Neural cell (in vitro differentiated cells): ENCODE measurements at regions not wholly inside any gene's neighbourhood (a gene's known extent, or its start where the extent isn't known, plus 50 kb on each side); places are given as distances from the start of the nearest gene placed in this dataset.

Experiments
- H2AFZ ChIP-seq: fragments of 200-600, 300-800 bp; sonication (generic), shearing (Covaris generic); 2 replicates; pipeline ENCODE4 v1.6.0; 2014; ENCODE audit warnings: low read depth, mild to moderate bottlenecking, antibody characterized with exemption, low read length, moderate library complexity
- H3F3A ChIP-seq: fragments of 200-600 bp; shearing (Covaris generic); 2 replicates; pipeline ENCODE4 v1.6.1; 2016; ENCODE audit warnings: mild to moderate bottlenecking, moderate library complexity, mixed read lengths, antibody characterized with exemption, low read length; ENCODE audit not compliant: insufficient read depth, poor library complexity, severe bottlenecking
- H3K27ac ChIP-seq: fragments of 200-600, 300-800 bp; sonication (generic), shearing (Covaris generic); 2 replicates; pipeline ENCODE4 v1.5.1; 2014; ENCODE audit warnings: mild to moderate bottlenecking, low read length, moderate library complexity
- H3K27me3 ChIP-seq: fragments of 300-800, 200-600 bp; sonication (generic), shearing (Covaris generic); 2 replicates; pipeline ENCODE4 v1.6.0; 2014; ENCODE audit warnings: mild to moderate bottlenecking, low read depth, low read length, moderate library complexity; ENCODE audit not compliant: insufficient read depth
- H3K36me3 ChIP-seq: fragments of 300-800, 200-600 bp; sonication (generic), shearing (Covaris generic); 2 replicates; pipeline ENCODE4 v1.5.1; 2014; ENCODE audit warnings: mild to moderate bottlenecking, antibody characterized with exemption, low read length, moderate library complexity; ENCODE audit not compliant: insufficient read depth
- H3K4me2 ChIP-seq: fragments of 300-800, 200-600 bp; sonication (generic), shearing (Covaris generic); 2 replicates; pipeline ENCODE4 v1.6.0; 2014; ENCODE audit warnings: mild to moderate bottlenecking, low read length
- H3K4me3 ChIP-seq: fragments of 300-800, 200-600 bp; sonication (generic), shearing (Covaris generic); 2 replicates; pipeline ENCODE4 v1.5.1; 2014; ENCODE audit warnings: mild to moderate bottlenecking, low read length, moderate library complexity
- H3K79me2 ChIP-seq: fragments of 200-600 bp; shearing (Covaris generic); replicated peaks from 2 replicates; pipeline ENCODE4 v1.6.0; 2014; ENCODE audit warnings: mild to moderate bottlenecking, low read length, moderate library complexity; ENCODE audit not compliant: insufficient read depth
- H3K9ac ChIP-seq: fragments of 300-800, 200-600 bp; sonication (generic), shearing (Covaris generic); 2 replicates; pipeline ENCODE4 v1.6.1; 2016; ENCODE audit warnings: mild to moderate bottlenecking, low read length, mixed read lengths
- H3K9me2 ChIP-seq: fragments of 200-600 bp; shearing (Covaris generic); 2 replicates; pipeline ENCODE4 v1.6.1; 2016; ENCODE audit warnings: mild to moderate bottlenecking, low read length, mixed read lengths; ENCODE audit not compliant: insufficient read depth
- H3K9me3 ChIP-seq: fragments of 200-600, 300-800 bp; sonication (generic), shearing (Covaris generic); 2 replicates; pipeline ENCODE4 v1.6.1; 2016; ENCODE audit warnings: mild to moderate bottlenecking, mixed run types, low read length, moderate library complexity, mixed read lengths
- H4K20me1 ChIP-seq: fragments of 200-600 bp; shearing (Covaris generic); 2 replicates; pipeline ENCODE4 v1.6.1; 2016; ENCODE audit warnings: mild to moderate bottlenecking, mixed run types; ENCODE audit not compliant: insufficient read depth
- CTCF ChIP-seq: fragments of 450-650 bp; IDR thresholded peaks from 2 replicates; pipeline ENCODE4 v1.5.1; 2014; ENCODE audit warnings: antibody characterized with exemption, mild to moderate bottlenecking, moderate library complexity; ENCODE audit not compliant: poor library complexity, severe bottlenecking
- EP300 ChIP-seq: fragments of 450-650 bp; conservative IDR thresholded peaks from 2 replicates; pipeline ENCODE4 v1.6.1; 2014; ENCODE audit warnings: antibody characterized with exemption, mild to moderate bottlenecking, moderate library complexity; ENCODE audit not compliant: poor library complexity, severe bottlenecking
- EZH2 ChIP-seq: fragments of 200-600, 300-800 bp; shearing (Covaris generic), sonication (generic); IDR thresholded peaks from 2 replicates; pipeline ENCODE4 v1.6.1; 2014; ENCODE audit warnings: antibody characterized with exemption, low read length, borderline replicate concordance, mild to moderate bottlenecking; ENCODE audit not compliant: insufficient read depth, poor library complexity, severe bottlenecking
- MXI1 ChIP-seq: fragments of 450-650 bp; conservative IDR thresholded peaks from 2 replicates; pipeline ENCODE4 v1.6.1; 2014; ENCODE audit warnings: antibody characterized with exemption, mild to moderate bottlenecking; ENCODE audit not compliant: poor library complexity, severe bottlenecking
- POLR2AphosphoS5 ChIP-seq: IDR thresholded peaks from 2 replicates; pipeline ENCODE4 v1.6.1; 2012
- RAD21 ChIP-seq: fragments of 450-650 bp; conservative IDR thresholded peaks from 2 replicates; pipeline ENCODE4 v1.6.1; 2014; ENCODE audit warnings: antibody characterized with exemption, mild to moderate bottlenecking, moderate library complexity
- REST ChIP-seq: IDR thresholded peaks from 2 replicates; pipeline ENCODE4 v1.6.1; 2012; ENCODE audit warnings: borderline replicate concordance
- SMC3 ChIP-seq: fragments of 450-650 bp; conservative IDR thresholded peaks from 2 replicates; pipeline ENCODE4 v1.6.1; 2014; ENCODE audit warnings: antibody characterized with exemption, mild to moderate bottlenecking, moderate library complexity; ENCODE audit not compliant: poor library complexity
- TAF1 ChIP-seq: IDR thresholded peaks from 2 replicates; pipeline ENCODE4 v1.6.1; 2012; ENCODE audit warnings: low read depth

- TF ChIP-seq MXI1 (no peak), SMC3 (no peak)
- no peaks in the 10 kb centered on the region for H3K36me3 ChIP-seq
These were observed 847.6 kb upstream of the CELF4 start for GRCh38 chr18:38413193-38413592.

GRCh38 chr18:38406607-38407006 lies 841.0 kb upstream of the CELF4 start:
- Histone ChIP-seq H3K4me2 (no peak overlapping the region), H2AFZ (no peak overlapping the region)

More at GRCh38 chr18:38413193-38413592, 847.6 kb upstream of the CELF4 start:
- Histone ChIP-seq H2AFZ (no peak overlapping the region), H3K79me2 (no peaks in the 10 kb centered on the region), H3F3A (no peaks in the 10 kb centered on the region), H3K4me2 (no peak overlapping the region), H3K27ac (no peak overlapping the region), H3K4me3 (no peak overlapping the region), H4K20me1 (no peaks in the 10 kb centered on the region), H3K9me2 (no peaks in the 10 kb centered on the region), H3K27me3 (no peaks in the 10 kb centered on the region), H3K9ac (no peak overlapping the region), H3K9me3 (no peaks in the 10 kb centered on the region)

More at GRCh38 chr18:38406607-38407006, 841.0 kb upstream of the CELF4 start:
- Histone ChIP-seq H3K36me3 (no peaks in the 10 kb centered on the region), H3K9me2 (no peaks in the 10 kb centered on the region), H3F3A (no peaks in the 10 kb centered on the region), H3K27me3 (no peaks in the 10 kb centered on the region), H3K9me3 (no peaks in the 10 kb centered on the region), H4K20me1 (no peaks in the 10 kb centered on the region), H3K9ac (no peak overlapping the region), H3K4me3 (no peak overlapping the region), H3K79me2 (no peaks in the 10 kb centered on the region), H3K27ac (no peak overlapping the region)
- no peak for TF ChIP-seq POLR2AphosphoS5
- TF ChIP-seq TAF1, result no peak
- TF ChIP-seq EP300, result no peak
- no peak for TF ChIP-seq CTCF
- TF ChIP-seq EZH2, result no peak
- no peak for TF ChIP-seq RAD21
- no peak for TF ChIP-seq MXI1
- no peak for TF ChIP-seq SMC3
- TF ChIP-seq REST, result no peak
